ENCODE measurements at regions not wholly inside any gene's neighbourhood (a gene's known extent, or its start where the extent isn't known, plus 50 kb on each side); places are given as distances from the start of the nearest gene placed in this dataset.

DNA sequence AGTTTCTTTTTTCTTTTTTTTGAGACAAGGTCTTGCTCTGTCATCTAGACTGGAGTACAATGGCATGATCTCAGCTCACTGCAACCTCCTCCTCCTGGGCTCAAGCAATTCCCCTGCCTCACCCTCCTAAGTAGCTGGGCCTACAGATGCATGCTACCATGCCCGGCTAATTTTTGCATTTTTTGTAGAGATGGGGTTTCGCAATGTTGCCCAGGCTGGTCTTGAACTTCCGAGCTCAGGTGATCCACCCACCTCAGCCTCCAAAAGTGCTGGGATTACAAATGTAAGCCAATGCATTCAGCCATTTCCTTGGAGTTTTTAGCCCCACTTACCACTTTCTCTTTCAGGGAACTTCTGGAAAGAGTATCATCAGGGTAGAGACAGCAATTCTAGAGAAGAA lies 153.3 kb upstream of the THSD7B start:
- in situ Hi-C loops (cut with MboI; ENCODE audit: low sequenced_read_pairs, unreplicated experiment), result no loop called here
- TF ChIP-seq, protein P1, sequence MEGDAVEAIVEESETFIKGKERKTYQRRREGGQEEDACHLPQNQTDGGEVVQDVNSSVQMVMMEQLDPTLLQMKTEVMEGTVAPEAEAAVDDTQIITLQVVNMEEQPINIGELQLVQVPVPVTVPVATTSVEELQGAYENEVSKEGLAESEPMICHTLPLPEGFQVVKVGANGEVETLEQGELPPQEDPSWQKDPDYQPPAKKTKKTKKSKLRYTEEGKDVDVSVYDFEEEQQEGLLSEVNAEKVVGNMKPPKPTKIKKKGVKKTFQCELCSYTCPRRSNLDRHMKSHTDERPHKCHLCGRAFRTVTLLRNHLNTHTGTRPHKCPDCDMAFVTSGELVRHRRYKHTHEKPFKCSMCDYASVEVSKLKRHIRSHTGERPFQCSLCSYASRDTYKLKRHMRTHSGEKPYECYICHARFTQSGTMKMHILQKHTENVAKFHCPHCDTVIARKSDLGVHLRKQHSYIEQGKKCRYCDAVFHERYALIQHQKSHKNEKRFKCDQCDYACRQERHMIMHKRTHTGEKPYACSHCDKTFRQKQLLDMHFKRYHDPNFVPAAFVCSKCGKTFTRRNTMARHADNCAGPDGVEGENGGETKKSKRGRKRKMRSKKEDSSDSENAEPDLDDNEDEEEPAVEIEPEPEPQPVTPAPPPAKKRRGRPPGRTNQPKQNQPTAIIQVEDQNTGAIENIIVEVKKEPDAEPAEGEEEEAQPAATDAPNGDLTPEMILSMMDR (IDR thresholded peaks at IDR 0.05; ENCODE audit: borderline replicate concordance, control extremely low read depth, extremely low read depth, insufficient read depth, missing control alignments), result no peak
- DNase-seq (ENCODE audit: low spot score), result no peak

GRCh38 chr2:136611451-136611850 lies 153.9 kb upstream of the THSD7B start:
- TF ChIP-seq, protein P1 (IDR thresholded peaks at IDR 0.05; ENCODE audit: borderline replicate concordance, control extremely low read depth, extremely low read depth, insufficient read depth, missing control alignments), result no peak
- in situ Hi-C loops (cut with MboI; ENCODE audit: low sequenced_read_pairs, unreplicated experiment), result no loop called here
- DNase-seq (ENCODE audit: low spot score), result no peak

DNA sequence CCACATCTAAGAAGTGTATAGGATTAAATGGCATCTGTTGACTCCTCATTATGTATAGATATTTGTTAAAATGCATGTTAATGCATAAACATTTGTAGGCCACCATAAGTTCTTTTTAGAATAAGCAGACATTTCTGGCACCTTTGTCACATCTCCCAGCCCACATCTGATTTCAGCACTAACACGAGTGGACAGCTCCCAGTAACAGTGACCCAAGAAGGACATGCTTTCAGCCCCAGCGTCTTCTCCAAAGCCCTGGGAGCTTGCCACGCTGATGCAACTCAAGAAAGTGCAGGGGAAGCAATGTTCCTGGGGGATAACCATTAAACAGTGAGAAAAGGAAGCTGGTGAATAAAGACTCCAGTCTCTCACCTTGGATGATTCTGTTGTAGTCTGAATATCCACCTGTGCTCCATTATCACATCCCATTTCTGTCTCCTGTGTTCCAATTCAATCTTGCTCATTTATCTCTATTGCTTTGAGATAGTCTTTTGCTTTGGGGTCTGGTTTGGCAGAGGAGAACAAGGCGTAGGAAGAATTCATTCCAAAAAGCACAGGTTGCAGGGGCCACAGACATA lies 182.6 kb upstream of the THSD7B start:
- peak; percentile 28 for DNase-seq (ENCODE audit: low spot score)
- in situ Hi-C loops (cut with MboI; ENCODE audit: low sequenced_read_pairs, unreplicated experiment), result no loop called here
- TF ChIP-seq, protein P1 (IDR thresholded peaks at IDR 0.05; ENCODE audit: borderline replicate concordance, control extremely low read depth, extremely low read depth, insufficient read depth, missing control alignments), result no peak

DNA sequence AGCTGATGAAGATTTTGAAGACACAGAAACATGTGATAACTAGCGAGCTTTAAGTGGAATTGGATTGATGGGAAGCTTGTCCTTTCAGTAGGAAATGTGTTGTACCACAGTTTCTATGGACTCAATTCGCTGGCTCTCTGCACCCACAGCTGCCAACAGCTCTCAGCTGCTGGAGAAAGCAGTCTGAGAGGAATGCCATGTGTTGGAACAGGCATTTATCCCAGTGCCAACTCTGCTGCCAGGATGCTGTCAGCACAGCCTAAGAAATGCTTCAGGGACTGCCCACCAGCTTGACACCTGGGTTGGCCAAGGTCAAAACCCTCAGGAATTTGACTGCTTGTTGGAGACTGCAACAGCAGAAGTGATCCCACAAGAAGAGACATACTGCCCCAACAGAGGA lies 193.0 kb upstream of the THSD7B start:
- in situ Hi-C loops (cut with MboI; ENCODE audit: low sequenced_read_pairs, unreplicated experiment), result no loop called here
- TF ChIP-seq, protein P1 (IDR thresholded peaks at IDR 0.05; ENCODE audit: borderline replicate concordance, control extremely low read depth, extremely low read depth, insufficient read depth, missing control alignments), result no peak

GRCh38 chr2:136557203-136557602 lies 208.1 kb upstream of the THSD7B start:
- DNase-seq (ENCODE audit: low spot score), result no peak
- TF ChIP-seq, protein P1 (IDR thresholded peaks at IDR 0.05; ENCODE audit: borderline replicate concordance, control extremely low read depth, extremely low read depth, insufficient read depth, missing control alignments), result no peak
- in situ Hi-C loops (cut with MboI; ENCODE audit: low sequenced_read_pairs, unreplicated experiment), result no loop called here

More for the DNA sequence above, 193.0 kb upstream of the THSD7B start:
- DNase-seq (ENCODE audit: low spot score), result no peak

DNA sequence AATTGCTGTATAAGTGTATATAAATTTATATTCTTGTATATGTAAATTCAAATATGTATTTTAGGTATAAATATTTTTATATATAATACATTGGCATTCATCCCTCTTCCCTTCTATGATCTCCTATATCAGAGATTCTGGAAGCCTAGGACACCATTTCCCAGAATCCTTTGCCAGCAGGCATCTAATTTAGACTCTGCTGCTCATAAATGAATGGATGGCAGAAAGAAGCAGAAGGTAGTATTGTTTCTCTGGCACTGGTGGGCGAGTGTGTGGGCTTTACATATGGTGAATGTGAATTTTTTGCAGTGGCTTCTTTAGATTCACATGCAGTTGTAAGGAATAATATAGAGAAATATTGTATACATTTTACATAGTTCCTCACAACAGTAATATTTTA lies 215.2 kb upstream of the THSD7B start:
- TF ChIP-seq, protein P1 (IDR thresholded peaks at IDR 0.05; ENCODE audit: borderline replicate concordance, control extremely low read depth, extremely low read depth, insufficient read depth, missing control alignments), result no peak
- DNase-seq (ENCODE audit: low spot score), result no peak
- in situ Hi-C loops (cut with MboI; ENCODE audit: low sequenced_read_pairs, unreplicated experiment), result no loop called here
